IMR-90 (cell line): ENCODE measurements at regions not wholly inside any gene's neighbourhood (a gene's known extent, or its start where the extent isn't known, plus 50 kb on each side); places are given as distances from the start of the nearest gene placed in this dataset.

ENCODE experiments used
- ATAC-seq: fragments of 200-7000 bp; cut with Tn5 transposase; 2 replicates; pipeline ENCODE4 v1.9.1; 2020; ENCODE audit warnings: low read depth, mild to moderate bottlenecking, moderate library complexity
- BruUV-seq: library from RNA; stranded (reverse); fragments of 400-500 nt; replicated peaks from 2 replicates; lab custom pipeline; 2021; lab: Mats Ljungman, UMichigan
- CTCF ChIA-PET: fragments of 300-600 bp; formaldehyde crosslinking; extraction: SDS; loops from one replicate; lab custom pipeline; 2021; ENCODE audit warnings: antibody characterized with exemption; lab: Yijun Ruan, JAX
- POLR2A ChIA-PET: fragments of 300-600 bp; sonication (Branson Sonifier 250); formaldehyde crosslinking; loops from one replicate; lab custom pipeline; 2022; ENCODE audit warnings: antibody characterized with exemption; ENCODE audit not compliant: unreplicated experiment; lab: Charles Lee
- DNase-seq: peaks from one replicate; pipeline ENCODE4 v3.0.0; 2013
- H2AFZ ChIP-seq: replicated peaks from 2 replicates; pipeline ENCODE3; 2013; ENCODE audit warnings: low read length, mild to moderate bottlenecking; ENCODE audit not compliant: poor library complexity
- H2AK5ac ChIP-seq: 2 replicates; pipeline ENCODE4 v1.6.1; 2013; ENCODE audit warnings: low read depth, low read length, inconsistent platforms
- H2AK9ac ChIP-seq: replicated peaks from 2 replicates; pipeline ENCODE3; 2013; ENCODE audit warnings: mild to moderate bottlenecking, low read depth, low read length, moderate library complexity; ENCODE audit not compliant: poor library complexity
- H2BK120ac ChIP-seq: 2 replicates; pipeline ENCODE4 v1.6.1; 2013; ENCODE audit warnings: low read depth, low read length, inconsistent platforms
- H2BK15ac ChIP-seq: 3 replicates; pipeline ENCODE4 v1.6.1; 2013; ENCODE audit warnings: low read depth, low read length, inconsistent platforms
- H2BK20ac ChIP-seq: 2 replicates; pipeline ENCODE4 v1.6.1; 2013; ENCODE audit warnings: low read depth, mild to moderate bottlenecking, inconsistent platforms, low read length, moderate library complexity
- H2BK5ac ChIP-seq: 2 replicates; pipeline ENCODE4 v1.6.1; 2013; ENCODE audit warnings: mild to moderate bottlenecking, low read depth, low read length, inconsistent platforms; ENCODE audit not compliant: poor library complexity, severe bottlenecking
- H3K14ac ChIP-seq: replicated peaks from 2 replicates; pipeline ENCODE4 v1.6.1; 2013; ENCODE audit warnings: low read depth, low read length, inconsistent platforms
- H3K18ac ChIP-seq: 2 replicates; pipeline ENCODE4 v1.6.1; 2013; ENCODE audit warnings: low read depth, low read length, control low read depth
- H3K23ac ChIP-seq: 2 replicates; pipeline ENCODE4 v1.6.1; 2013; ENCODE audit warnings: low read depth, low read length, inconsistent platforms
- H3K27ac ChIP-seq: 2 replicates; pipeline ENCODE4 v1.5.1; 2013; ENCODE audit warnings: mild to moderate bottlenecking, control low read depth, low read length; ENCODE audit not compliant: insufficient read depth
- H3K27me3 ChIP-seq: 2 replicates; pipeline ENCODE4 v1.6.1; 2013; ENCODE audit warnings: low read length; ENCODE audit not compliant: control insufficient read depth, insufficient read depth
- H3K36me3 ChIP-seq: 2 replicates; pipeline ENCODE4 v1.6.1; 2013; ENCODE audit warnings: low read length, mixed read lengths; ENCODE audit not compliant: control insufficient read depth, insufficient read depth
- H3K4ac ChIP-seq: 2 replicates; pipeline ENCODE4 v1.6.1; 2013; ENCODE audit warnings: low read depth, low read length, inconsistent platforms
- H3K4me1 ChIP-seq: 2 replicates; pipeline ENCODE4 v1.6.1; 2013; ENCODE audit warnings: low read length, mixed read lengths; ENCODE audit not compliant: control insufficient read depth, insufficient read depth
- H3K4me2 ChIP-seq: 2 replicates; pipeline ENCODE4 v1.6.1; 2013; ENCODE audit warnings: low read depth, mild to moderate bottlenecking, control low read depth, low read length, moderate library complexity
- H3K4me3 ChIP-seq: 2 replicates; pipeline ENCODE4 v1.5.1; 2013; ENCODE audit warnings: low read depth, mild to moderate bottlenecking, control low read depth, low read length, moderate library complexity; ENCODE audit not compliant: insufficient read depth
- H3K56ac ChIP-seq: 2 replicates; pipeline ENCODE4 v1.6.1; 2013; ENCODE audit warnings: low read length, inconsistent platforms; ENCODE audit not compliant: insufficient read depth; ENCODE audit errors: extremely low read depth
- H3K79me1 ChIP-seq, 2 experiments: 2 replicates each; pipeline ENCODE4 v1.6.1; 2013; ENCODE audit warnings: low read length in 2 of 2, inconsistent platforms in 1 of 2, low read depth in 1 of 2
- H3K9ac ChIP-seq: 2 replicates; pipeline ENCODE4 v1.6.1; 2013; ENCODE audit warnings: low read depth, low read length, control low read depth
- H3K9me1 ChIP-seq: 2 replicates; pipeline ENCODE4 v1.6.1; 2013; ENCODE audit warnings: low read length, inconsistent platforms; ENCODE audit not compliant: insufficient read depth
- H3K9me3 ChIP-seq: 2 replicates; pipeline ENCODE4 v1.6.1; 2013; ENCODE audit warnings: low read length; ENCODE audit not compliant: control insufficient read depth, insufficient read depth
- H4K20me1 ChIP-seq: 2 replicates; pipeline ENCODE4 v1.6.1; 2013; ENCODE audit warnings: low read length, inconsistent platforms; ENCODE audit not compliant: insufficient read depth
- H4K5ac ChIP-seq: 2 replicates; pipeline ENCODE4 v1.6.1; 2013; ENCODE audit warnings: mild to moderate bottlenecking, low read depth, low read length, control low read depth
- H4K8ac ChIP-seq, 2 experiments: 2 replicates each; pipeline ENCODE4 v1.6.1; 2013; ENCODE audit warnings: low read depth in 2 of 2, low read length in 2 of 2, control low read depth in 1 of 2, inconsistent platforms in 1 of 2
- H4K91ac ChIP-seq: 2 replicates; pipeline ENCODE4 v1.6.1; 2013; ENCODE audit warnings: low read depth, low read length, inconsistent platforms; ENCODE audit not compliant: insufficient read depth
- POLR2A ChIP-seq: IDR thresholded peaks from 2 replicates; pipeline ENCODE4 v1.6.1; 2012; ENCODE audit warnings: mild to moderate bottlenecking, low read depth, low read length
- SMC3 ChIP-seq: fragments of 150-350 bp; IDR thresholded peaks from 2 replicates; pipeline ENCODE4 v1.6.1; 2016; ENCODE audit warnings: low read depth, mild to moderate bottlenecking, antibody characterized with exemption, low read length, moderate library complexity
- WGBS, 2 experiments: methylation state at CpG; one replicate each; pipeline versions ENCODE4 v1.1.5 to v1.1.7; 2013; ENCODE audit warnings: missing lambda C conversion rate in 2 of 2; ENCODE audit not compliant: insufficient read length in 1 of 2; ENCODE audit errors: extremely low coverage in 2 of 2; 5-methylcytosine and 5-hydroxymethylcytosine counted together
- dilution Hi-C: fragments of 300-500 bp; cut with HindIII; formaldehyde crosslinking; loops from one replicate; pipeline ENCODE4 v1.14.3; 2018; ENCODE audit warnings: low sequenced_read_pairs; ENCODE audit not compliant: unreplicated experiment
- in situ Hi-C: fragments of 300-500 bp; cut with MboI; formaldehyde crosslinking; loops from 3 replicates; pipeline ENCODE4 v1.14.3; 2019; ENCODE audit warnings: low sequenced_read_pairs, inconsistent platforms, mixed read lengths
- intact Hi-C: fragments of 100-400 bp; cut with micrococcal nuclease; formaldehyde crosslinking; loops from 2 replicates; pipeline ENCODE4 v1.10.0; 2022

GRCh38 chr3:94241986-94242385, 179.1 kb downstream of the NSUN3 start:
- dilution Hi-C loops: no loop called here
- Histone ChIP-seq H3K23ac (no peak overlapping the region), H3K4me1 (no peaks in the 10 kb centered on the region), H3K79me1 (no peaks in the 10 kb centered on the region), H2BK5ac (no peak overlapping the region), H3K9ac (no peak overlapping the region), H3K36me3 (no peaks in the 10 kb centered on the region), H4K91ac (no peak overlapping the region), H2BK20ac (no peak overlapping the region), H3K4me2 (no peak overlapping the region), H2AK5ac (no peak overlapping the region), H3K56ac (no peak overlapping the region), H3K18ac (no peak overlapping the region), H3K4me3 (no peak overlapping the region), H3K9me1 (no peaks in the 10 kb centered on the region), H2BK15ac (no peak overlapping the region), H2AFZ (no peak overlapping the region), H3K14ac (no peak overlapping the region), H3K27ac (no peak overlapping the region), H3K27me3 (no peaks in the 10 kb centered on the region), H3K4ac (no peak overlapping the region), H4K8ac (no peak overlapping the region), H4K20me1 (no peaks in the 10 kb centered on the region), H2AK9ac (no peak overlapping the region), H2BK120ac (no peak overlapping the region), H4K5ac (no peak overlapping the region), H3K9me3 (no peaks in the 10 kb centered on the region)
- in situ Hi-C loops: no loop called here
- TF ChIP-seq POLR2A (no peak), SMC3 (no peak)
- ChIA-PET CTCF (no interaction called here), POLR2A (no interaction called here)
- intact Hi-C loops: no loop called here
- no CpG with 5 or more reads among the region's 3 CpGs for WGBS, 2 experiments
- ATAC-seq (no peak), DNase-seq (no peak)
- no TSS peak for BruUV-seq
